HG03571 (cell line): ENCODE measurements at regions not wholly inside any gene's neighbourhood (a gene's known extent, or its start where the extent isn't known, plus 50 kb on each side); places are given as distances from the start of the nearest gene placed in this dataset.

Source experiments
- ATAC-seq: cut with Tn5 transposase; IDR thresholded peaks from one replicate; pipeline ENCODE4 v1.9.1; 2021; ENCODE audit not compliant: unreplicated experiment

- ATAC-seq: no peak
These were observed 60.2 kb upstream of the PCSK5 start for GRCh38 chr9:75830303-75830702.

DNA sequence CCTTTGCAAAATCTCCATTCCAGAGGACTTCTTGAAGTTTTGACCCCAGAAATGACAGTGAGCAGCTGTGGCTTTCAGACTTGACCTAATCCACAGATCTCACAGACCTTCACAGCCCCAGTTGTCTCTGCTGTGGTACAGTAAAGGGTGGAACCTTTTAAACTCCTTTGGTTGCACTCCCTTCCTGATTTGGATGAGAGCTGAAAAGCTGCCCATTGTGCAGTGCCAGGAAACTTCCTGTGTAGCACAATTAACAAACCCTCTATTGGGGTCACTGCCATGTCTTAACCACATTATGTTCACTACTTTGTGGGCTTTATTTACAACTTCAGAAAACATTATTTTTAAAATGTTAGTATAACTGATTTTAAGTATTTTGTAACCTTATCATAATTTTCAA lies 56.7 kb upstream of the PCSK5 start:
- ATAC-seq: no peak

GRCh38 chr9:75834878-75835277 lies 55.6 kb upstream of the PCSK5 start:
- ATAC-seq: no peak
